Urothelium cell line (cell line): ENCODE measurements at regions not wholly inside any gene's neighbourhood (a gene's known extent, or its start where the extent isn't known, plus 50 kb on each side); places are given as distances from the start of the nearest gene placed in this dataset.
A peak's percentile ranks its signal among the peaks of the same experiment; 100 is the strongest.
"Not testable (repeated sequence)": the region's sequence is repeated elsewhere in the genome, so short reads cannot be mapped to it uniquely, and the experiment has no call there.

ENCODE experiments used
- DNase-seq: peaks from one replicate; pipeline ENCODE4 v3.0.0; 2011; ENCODE audit warnings: low spot score, mixed read lengths
- FAIRE-seq: peaks from 2 replicates; lab custom pipeline; 2011; peaks lifted over from hg19 to GRCh38; lab: Jason Lieb, UNC

DNA sequence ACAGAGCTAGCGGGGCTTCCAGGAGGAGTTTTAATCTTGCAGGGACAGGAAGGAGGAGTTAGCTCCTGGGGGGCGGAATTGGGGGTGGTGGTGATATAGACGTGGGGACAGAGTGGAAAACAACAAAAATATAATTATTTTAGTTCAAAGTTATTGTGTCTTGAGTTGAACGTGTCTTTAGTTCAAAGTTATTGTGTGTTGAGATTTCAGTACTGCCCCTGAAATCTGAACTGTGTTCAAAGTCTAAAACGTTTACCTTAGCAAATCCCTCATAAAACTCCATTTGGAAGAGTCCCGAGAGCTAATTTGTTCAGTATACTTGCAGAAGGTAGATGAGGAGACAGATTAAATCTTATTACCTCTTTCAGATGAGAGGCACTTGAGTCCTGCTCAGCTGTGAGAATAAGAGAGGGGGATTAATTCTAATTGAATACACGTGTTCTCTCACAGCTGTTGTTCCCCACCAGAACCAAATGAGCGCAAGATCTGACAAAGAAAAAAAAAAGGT, 132.4 kb upstream of the ALDH3B2 start:
- DNase-seq, FAIRE-seq: not testable (repeated sequence)

DNA sequence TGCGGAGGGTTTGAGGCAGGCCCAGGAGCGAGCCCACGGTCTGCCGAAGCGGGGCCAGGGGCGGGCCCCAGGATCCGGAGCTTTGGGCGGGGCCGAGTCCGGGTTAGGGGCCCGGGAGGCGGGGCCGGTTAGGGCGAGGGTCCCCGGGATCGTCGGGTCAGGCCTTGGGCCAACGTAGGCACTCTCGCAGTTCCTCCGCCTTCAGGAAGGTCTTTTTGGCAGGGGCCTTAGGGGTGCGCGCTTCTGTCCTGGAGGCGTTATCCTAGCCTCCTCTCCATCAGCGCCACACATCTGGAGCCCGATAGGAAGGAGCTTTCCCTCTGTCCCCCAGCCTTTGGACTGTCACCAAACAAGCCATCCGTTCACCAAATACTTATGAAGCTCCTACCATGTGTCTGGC, 131.8 kb upstream of the ALDH3B2 start:
- DNase-seq, FAIRE-seq: not testable (repeated sequence)

DNA sequence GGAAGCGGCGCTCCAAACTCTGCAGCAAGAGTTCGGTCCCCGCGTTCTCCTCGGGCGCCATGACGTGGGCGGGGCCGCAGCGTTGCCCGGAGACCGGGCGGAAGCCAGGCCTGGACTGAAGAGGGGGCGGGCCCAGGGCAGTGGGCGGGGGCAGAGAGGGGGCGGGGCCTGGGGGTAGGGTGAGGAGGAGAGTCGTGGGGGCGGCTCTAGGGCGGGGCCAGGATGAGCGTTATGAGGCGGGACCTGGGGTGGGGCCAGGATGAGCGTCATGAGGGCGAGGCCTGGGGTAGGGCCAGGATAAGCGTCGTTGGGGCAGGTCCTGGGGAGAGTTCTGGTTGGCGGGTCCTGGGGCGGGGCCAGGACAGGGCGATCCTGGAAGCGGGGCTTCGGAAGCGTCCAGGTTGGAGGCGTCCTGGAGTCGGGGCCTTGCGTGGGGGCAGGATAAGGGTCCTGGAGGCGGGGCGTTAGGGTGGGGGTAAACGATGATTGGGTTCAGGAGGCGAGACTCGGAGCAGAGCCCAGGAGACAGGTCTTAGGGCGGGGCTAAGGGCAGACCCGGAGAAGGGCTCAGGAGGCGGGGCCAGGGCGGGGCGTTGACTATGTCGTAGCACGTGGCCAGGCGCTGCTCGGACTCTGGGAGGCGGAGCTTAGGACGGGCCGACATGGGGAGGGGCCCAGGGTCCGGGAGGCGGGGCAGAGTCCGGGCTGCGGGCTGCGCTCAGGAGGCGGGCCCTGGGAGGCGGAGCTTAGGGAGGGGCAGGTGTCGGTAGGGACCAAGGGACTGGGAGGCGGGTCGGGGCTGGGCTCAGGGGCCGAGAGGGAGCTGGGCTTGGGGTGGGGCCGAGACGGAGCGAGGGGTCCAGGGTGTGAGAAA, 131.1 kb upstream of the ALDH3B2 start:
- DNase-seq (peak; percentile 94), FAIRE-seq (peak; percentile 23)

DNA sequence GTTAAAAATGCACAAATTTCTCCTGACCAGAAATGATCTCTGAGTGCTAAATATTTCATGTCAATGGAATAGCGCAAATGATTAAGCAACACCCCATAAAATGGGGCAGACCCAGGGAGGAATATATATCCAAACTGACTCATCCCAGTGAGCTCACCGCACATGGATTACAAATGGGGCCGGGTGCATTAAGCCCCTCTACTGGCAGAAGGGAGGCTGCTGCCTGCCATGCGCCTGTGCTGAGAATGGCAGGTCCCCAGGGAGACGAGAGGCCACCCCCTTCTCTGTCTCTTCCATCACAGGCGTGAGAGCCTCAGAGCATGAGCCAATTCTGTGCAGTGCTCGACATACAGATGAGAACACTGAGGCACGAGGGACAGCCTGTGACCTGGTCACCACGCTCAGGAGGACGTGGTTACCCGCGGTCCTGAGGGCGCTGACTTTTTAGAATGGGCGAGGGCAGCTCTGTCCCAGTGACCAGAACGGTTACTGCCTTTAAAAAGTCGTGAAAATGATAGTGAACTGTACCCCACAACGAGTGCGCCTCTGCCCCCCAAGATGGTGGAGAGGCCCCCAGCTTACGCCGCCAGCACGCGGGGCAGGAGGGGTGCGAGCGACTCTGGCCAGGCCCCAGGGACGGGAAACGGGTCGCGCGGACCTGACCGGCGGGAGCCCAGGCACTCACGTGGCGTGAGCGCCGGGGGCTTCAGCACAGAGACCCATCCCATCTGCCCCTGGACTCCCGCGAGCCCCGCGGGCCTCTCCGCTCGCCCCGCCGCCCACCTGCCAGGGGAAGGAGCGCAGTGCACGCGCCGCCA, 130.2 kb upstream of the ALDH3B2 start:
- not testable (repeated sequence) for DNase-seq, FAIRE-seq

DNA sequence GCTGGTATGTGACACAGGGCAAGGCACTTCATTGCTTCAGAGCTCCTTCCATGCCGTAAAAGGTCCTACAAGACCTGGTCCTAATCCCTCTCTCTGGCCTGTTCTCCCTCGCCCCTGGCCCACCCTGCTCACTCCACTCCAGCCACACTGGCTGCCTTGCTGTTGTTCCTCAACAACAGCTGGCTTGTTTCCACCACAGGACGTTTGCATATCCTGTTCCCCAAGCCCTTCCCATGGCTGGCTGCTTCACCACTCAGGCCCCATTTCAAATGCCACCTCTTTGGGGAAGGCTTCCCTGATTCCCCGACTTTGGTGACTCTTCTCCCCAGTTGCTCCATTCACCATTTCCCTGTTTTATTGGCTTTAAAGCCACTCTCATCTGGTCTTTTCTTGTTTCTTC, 129.1 kb upstream of the ALDH3B2 start:
- FAIRE-seq = not testable (repeated sequence)

DNA sequence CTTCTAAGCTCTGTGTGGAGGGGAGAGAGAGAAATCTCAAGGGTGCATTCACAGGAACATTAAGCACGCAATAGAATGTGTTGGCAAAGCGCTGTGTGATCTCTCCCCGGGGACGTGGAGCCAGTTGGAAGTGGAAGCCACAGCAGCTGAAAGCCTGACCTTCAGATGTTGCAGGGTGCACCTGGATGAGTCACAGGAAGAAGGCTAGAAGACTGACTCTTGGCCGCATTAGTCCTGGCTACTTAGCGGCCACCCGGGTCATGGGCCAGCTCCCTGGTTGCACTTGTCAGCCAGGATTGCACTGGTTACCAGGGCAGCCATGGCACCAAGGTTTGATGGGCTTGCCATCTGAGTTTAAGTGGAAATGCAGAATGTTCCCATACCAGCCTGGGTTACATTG, 128.6 kb upstream of the ALDH3B2 start:
- not testable (repeated sequence) for FAIRE-seq, DNase-seq

More for the DNA sequence above, 129.1 kb upstream of the ALDH3B2 start:
- not testable (repeated sequence) for DNase-seq

DNA sequence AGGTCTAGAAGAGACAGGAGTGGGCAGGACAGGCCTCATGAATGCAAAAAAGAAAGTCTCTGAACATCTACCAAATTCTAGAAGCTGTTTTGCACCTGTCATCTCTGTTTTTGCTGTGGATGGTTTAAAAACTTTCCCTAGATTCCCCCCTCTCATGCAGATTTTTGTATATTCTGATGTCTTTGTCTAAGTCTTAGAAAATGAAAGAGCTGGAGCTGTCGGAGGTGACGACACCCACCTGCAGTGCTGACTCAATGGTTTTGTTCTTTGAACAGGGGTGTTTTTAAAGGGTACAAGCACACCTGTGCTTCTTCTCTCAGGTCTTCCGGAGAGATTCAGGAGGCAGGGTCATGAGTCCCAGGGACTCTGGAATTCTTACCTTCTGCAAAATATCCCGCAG, 128.2 kb upstream of the ALDH3B2 start:
- FAIRE-seq = not testable (repeated sequence)

DNA sequence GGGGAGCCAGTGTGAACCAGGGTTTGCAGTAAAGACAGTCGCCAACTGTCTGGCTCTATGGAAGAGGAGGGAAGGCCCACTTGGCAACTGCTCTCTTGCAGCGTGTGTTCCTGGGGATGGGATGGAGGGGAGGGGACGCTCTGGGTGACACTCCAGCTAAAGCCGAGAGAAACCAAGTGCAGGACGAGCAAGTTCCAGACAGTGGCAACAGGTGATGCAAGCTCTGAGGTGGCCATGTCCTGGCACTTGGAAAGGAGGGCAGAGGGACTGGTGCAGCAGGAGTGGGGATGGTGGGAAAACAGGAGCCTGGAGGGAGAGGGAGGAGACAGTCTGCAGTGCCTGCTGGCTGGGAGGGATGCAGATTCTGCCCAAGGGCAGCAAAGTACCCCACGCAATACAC, 127.0 kb upstream of the ALDH3B2 start:
- not testable (repeated sequence) for FAIRE-seq, DNase-seq

More for the DNA sequence above, 128.2 kb upstream of the ALDH3B2 start:
- not testable (repeated sequence) for DNase-seq

DNA sequence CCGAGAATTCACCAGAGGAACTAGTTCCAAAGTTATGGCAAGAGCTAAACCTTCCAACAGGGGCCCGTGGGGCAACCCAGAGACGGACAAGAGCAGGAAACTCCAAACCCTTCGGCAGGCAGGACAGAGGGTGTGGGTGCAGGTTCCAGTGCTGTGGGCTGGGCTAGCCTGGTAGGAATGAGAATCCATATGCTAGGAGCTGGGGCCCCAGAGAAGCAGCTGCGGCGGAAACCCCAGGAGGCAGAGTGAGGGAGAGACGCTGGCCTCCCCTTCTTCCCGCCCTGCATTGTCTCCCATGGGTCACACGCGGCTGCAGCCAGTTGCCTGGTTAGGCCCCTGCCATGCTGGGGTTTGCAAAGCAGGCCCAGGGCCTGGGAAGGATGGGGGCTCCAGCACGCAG, 126.2 kb upstream of the ALDH3B2 start:
- not testable (repeated sequence) for DNase-seq, FAIRE-seq

DNA sequence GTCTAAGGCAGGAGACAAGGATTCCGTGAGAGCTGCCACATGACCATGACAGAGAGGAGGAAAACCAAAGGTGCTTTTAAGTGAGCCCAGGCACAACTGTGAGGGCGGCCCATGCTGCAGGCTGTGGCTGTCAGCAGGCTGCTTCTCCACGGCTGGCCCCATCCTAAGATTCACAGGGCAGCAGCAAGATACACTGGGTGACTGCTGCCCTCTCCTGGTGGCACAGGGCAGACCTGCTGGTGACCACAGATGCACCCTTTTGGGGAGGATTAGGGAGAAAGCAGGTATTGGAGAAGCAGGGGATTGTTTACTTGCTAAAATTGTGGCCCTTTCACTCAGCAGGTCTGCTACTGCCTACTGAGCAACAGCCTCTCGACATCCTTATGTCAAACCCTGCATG, 125.4 kb upstream of the ALDH3B2 start:
- FAIRE-seq, DNase-seq: not testable (repeated sequence)

DNA sequence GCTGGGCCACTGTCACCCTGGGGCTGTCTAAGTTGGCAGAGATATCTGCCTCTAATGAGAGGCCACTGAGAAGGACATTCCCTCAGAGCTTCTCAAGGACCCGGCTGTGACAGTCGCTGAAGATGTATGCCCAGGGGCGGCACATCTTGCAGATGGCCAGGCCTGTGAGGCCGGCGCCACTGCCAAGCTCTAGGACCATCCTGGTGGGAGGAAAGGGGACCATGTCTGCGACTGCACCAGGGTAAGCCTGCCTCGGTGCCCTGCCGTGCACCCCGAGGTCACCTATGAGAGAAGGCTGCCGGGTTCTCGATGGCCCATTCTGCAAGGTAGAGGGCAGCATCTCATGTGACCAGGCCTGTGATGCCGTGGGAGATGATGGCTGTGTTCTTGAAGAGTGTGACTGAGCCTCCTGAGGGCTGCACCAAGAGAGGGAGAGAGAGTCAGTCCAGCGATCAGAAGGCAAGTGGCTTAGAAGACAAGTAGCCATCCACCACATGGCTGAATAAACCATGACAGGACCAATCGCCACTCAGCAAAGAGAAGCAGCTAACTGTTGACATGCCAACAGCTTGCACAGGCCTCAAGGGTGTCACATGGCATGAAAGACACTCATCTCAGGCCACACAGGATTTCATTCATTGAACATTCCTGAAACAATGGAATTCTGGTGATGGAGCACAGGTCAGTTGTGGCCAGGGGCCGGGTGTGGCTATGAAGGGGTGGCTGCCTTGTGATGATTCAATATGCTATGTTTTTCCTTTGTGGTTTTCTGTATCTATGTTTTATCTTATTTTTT, 123.5 kb upstream of the ALDH3B2 start:
- not testable (repeated sequence) for FAIRE-seq, DNase-seq

DNA sequence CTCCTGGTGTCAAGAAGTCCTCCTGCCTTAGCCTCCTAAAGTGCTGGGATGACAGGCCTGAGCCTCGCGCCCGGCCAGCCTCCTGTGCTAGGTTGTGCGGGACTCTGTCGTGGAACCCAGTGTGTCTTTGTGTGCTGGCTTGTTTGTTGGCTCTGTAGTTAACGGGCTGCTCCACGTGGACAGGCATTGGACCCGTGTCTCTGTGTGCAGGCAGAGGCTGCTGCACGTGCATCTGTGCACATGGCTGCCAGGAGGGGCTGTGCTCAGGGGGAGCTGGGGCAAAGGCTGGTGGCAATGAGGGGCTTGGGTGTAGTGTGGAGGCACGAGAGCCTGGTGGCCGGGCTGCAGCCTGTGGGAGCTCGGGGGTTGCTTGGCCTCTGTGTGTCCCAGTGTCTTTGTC, 121.3 kb upstream of the ALDH3B2 start:
- FAIRE-seq = no peak

DNA sequence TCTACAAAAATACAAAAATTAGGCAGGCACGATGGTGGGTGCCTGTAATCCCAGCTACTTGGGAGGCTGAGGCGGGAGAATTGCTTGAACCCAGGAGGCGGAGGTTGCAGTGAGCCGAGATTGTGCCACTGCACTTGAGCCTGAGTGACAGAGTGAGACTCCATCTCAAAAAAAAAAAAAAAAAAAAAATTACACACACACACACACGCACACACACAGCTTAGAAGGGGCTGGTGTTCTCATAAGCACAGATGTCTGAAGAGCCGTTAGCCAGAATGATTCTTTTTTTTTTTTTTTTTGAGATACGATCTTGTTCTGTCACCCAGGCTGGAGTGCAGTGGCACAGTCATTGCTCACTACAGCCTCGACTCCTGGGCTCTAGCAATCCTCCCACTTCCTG, 119.3 kb upstream of the ALDH3B2 start:
- FAIRE-seq, DNase-seq: not testable (repeated sequence)

More for the DNA sequence above, 121.3 kb upstream of the ALDH3B2 start:
- no peak for DNase-seq

DNA sequence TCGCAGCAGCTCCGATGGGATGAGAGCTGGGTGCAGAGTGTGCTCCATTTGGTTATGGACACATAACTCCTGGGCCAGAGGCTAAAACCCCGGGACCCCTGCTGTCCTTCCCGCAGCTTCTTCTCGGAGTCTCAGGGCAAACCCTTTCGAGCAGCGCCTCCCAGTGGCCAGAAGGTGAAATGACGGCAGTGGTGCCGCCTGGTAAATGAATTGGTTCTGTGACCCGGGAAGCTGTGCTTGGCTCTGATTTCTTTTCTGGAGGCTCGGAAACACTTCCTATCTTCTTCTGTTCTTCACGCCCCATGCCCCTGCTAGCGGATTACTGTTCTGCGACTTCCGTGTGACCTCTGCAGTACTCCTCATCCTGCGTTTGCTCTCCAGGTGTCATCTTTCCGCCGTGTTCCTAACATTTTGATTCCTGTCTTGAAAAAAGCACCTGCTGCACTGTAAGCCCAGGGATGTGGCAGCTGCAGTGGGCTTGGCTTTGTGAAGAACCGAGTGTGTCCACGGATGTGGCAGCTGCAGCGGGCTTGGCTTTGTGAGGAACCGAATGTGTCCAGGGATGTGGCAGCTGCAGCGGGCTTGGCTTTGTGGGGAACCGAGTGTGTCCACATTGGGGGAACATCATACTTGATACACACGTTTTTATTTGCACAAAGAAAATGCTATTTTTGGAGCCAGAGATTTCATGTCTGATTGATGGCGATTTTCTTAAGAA, 118.0 kb upstream of the ALDH3B2 start:
- not testable (repeated sequence) for DNase-seq, FAIRE-seq

DNA sequence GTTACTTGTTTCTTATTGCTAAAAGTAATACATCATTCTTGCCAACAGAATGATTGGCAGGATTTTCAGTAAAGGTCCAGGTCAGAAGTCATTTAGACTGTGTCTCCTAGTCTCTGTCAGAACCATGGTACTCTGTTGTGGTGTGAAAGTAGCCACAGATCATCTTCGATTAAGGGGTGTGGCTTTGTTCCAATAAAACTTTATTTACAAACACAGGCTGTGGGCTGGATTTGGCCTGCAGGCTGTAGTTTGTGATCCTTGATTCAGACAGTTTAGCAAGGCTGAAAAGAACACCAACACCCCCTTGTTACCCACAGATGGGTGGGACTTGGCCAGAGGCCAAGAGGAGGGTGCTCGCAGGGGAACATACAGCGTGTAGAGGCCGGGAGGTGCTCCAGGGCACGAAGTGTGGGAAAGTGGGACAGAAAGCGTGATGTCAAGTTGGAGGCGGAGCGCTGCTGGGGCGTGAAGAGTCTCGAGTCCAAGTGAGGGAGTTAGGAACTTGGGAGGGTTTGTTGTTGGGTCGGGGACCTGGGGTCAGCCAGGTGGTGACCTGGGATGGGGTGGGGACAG, 117.3 kb upstream of the ALDH3B2 start:
- DNase-seq = peak; percentile 15
- not testable (repeated sequence) for FAIRE-seq

DNA sequence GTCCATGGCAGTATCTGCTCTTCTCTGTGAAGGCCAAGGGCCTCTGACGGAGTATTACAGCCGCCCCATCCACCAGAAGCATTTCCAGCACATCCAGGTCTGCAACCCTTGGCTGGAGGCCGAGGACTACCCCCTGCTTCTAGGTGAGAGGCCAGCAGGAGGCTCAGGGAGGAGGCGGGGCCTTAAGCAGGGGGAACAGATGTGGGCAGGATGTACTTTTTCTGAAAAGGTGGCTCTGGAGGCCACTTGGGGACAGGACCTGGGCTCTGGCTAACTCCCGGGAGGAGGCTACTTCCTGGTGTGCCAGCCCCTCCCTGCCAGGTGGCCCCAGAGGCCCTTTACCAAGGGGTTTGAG, 113.9 kb upstream of the ALDH3B2 start:
- DNase-seq, FAIRE-seq: not testable (repeated sequence)

DNA sequence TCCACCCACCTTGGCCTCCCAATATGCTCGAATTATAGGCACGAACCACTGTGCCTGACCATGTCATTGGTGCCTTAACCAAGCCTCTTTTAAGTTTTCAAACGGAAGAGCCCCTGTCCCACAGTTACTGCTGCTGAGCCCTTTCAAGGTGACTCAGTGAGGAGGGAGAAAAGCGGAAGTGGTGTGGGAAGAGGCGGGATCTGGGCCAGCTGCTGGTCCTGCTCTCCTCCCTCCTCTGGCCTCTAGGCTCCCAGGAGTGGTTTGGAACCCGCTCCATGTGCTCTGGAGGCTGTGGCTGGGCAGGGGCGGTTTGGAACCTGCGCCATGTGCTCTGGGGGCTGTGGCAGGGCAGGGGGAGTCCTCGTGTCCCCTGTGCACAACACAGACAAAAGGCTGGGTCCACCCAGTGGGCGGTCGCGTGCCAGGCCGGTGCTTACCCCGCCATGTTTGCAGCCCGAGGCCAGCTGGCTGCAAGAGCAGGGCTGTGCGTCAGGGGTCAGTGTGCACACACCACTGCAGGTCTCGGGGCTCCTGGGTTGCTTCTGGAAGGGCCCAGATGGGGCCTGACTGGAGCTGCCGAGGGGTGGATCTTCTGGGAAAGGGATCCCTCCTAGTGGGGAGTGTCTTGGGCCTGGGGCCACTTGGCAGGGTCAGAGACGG, 113.4 kb upstream of the ALDH3B2 start:
- DNase-seq, FAIRE-seq: not testable (repeated sequence)

DNA sequence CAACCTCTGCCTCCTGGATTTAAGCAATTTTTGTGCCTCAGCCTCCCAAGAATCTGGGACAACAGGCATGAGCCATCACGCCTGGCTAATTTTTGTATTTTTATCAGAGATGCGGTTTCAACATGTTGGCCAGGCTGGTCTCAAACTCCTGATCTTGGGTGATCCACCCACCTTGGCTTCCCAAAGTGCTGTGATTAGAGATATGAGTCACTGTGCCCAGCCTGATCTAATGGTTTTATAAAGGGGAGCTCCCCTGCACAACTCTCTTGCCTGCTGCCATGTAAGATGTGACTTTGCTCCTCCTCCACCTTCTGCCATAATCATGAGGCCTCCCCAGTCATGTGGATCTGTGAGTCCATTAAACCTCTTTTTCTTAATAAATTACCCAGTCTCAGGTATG, 107.5 kb upstream of the ALDH3B2 start:
- FAIRE-seq, DNase-seq: not testable (repeated sequence)

DNA sequence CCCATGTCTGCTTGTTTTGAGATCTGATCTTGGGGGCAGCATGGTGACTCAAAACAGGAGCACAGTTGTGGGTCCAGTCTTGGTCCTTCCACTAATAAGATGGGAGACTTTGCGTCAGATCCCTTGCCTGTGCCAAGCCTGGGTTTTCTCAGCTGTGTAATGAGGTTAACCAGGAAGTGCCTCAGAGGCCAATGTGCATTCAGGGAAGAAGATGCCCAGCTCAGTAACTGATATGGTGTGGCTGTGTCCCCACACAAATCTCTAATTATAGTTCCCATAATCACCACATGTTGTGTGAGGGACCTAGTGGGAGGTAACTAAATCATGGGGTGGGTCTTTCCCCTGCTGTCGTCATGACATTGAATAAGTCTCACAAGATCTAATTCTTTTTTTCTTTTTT, 107.1 kb upstream of the ALDH3B2 start:
- not testable (repeated sequence) for DNase-seq, FAIRE-seq
